ENCODE measurements at regions not wholly inside any gene's neighbourhood (a gene's known extent, or its start where the extent isn't known, plus 50 kb on each side); places are given as distances from the start of the nearest gene placed in this dataset.

DNA sequence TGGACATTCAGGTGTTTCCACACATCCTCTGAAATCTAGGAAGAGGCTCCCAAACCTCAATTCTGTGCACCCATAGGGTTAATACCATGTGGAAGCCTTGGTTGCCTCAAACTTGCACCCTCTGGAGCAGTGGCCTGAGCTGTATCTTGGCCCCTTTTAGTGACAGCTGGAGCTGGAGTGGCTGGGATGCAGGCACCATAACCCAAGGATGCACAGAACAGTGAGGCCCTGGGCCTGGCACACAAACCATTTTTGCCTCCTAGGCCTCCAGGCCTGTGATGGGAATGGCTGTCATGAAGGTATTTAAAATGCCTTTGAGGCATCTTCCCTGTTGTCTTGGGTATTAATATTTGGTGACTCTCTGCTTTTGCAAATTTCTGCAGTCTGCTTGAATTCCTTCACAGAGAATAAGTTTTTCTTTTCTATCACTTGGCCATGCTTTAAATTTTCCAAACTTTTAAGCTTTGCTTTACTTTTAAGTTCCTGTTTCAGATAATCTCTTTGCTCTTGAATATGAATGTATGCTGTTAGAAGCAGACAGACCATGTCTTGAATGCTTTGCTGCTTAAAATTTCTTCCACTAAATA, 1594.5 kb upstream of the PCDH20 start:
- Histone ChIP-seq H3K4me2 (ENCODE audit: low read depth, low read length, poor library complexity, severe bottlenecking) (no peak overlapping the region), H3K9me3 (ENCODE audit: insufficient read depth, low read depth, low read length) (peaks cover 19% of the 10 kb centered on the region; the same call in 1 of the 2 replicates)
- TF ChIP-seq EZH2phosphoT487 (IDR thresholded peaks at IDR 0.05; ENCODE audit: borderline replicate concordance) = no peak
- TF ChIP-seq, protein P1, sequence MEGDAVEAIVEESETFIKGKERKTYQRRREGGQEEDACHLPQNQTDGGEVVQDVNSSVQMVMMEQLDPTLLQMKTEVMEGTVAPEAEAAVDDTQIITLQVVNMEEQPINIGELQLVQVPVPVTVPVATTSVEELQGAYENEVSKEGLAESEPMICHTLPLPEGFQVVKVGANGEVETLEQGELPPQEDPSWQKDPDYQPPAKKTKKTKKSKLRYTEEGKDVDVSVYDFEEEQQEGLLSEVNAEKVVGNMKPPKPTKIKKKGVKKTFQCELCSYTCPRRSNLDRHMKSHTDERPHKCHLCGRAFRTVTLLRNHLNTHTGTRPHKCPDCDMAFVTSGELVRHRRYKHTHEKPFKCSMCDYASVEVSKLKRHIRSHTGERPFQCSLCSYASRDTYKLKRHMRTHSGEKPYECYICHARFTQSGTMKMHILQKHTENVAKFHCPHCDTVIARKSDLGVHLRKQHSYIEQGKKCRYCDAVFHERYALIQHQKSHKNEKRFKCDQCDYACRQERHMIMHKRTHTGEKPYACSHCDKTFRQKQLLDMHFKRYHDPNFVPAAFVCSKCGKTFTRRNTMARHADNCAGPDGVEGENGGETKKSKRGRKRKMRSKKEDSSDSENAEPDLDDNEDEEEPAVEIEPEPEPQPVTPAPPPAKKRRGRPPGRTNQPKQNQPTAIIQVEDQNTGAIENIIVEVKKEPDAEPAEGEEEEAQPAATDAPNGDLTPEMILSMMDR (conservative IDR thresholded peaks at IDR 0.05; ENCODE audit: low read length) = no peak

DNA sequence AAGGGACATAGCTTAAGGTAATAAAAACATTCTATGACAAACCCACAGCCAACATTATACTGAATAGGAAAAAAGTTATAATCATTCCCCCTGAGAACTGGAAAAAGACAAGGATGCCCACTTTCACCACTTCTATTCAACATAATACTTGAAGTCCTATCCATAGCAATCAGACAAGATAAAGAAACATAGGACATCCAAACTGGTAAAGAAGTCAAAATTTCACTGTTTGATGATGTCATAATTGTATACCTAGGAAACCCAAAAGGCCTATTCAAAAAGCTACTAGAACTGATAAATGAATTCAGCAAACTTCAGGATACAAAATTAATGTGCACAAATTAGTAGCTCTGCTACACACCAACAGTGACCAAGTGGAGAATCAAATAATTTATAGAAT, 1590.0 kb upstream of the PCDH20 start:
- no peak overlapping the region for H3K9ac ChIP-seq (ENCODE audit: low read depth, low read length, poor library complexity, severe bottlenecking)
- H3K79me2 ChIP-seq (ENCODE audit: insufficient read depth, low read length) = no peaks in the 10 kb centered on the region
- H3K9me3 ChIP-seq (ENCODE audit: insufficient read depth, low read depth, low read length) = peaks cover 19% of the 10 kb centered on the region; the same call in 1 of the 2 replicates
- no peaks in the 10 kb centered on the region for H3K4me1 ChIP-seq (ENCODE audit: insufficient read depth, low read length, poor library complexity, severe bottlenecking)
- H4K20me1 ChIP-seq (ENCODE audit: insufficient read depth, low read length, poor library complexity, severe bottlenecking) = no peaks in the 10 kb centered on the region
- H3F3A ChIP-seq (ENCODE audit: low read depth) = no peaks in the 10 kb centered on the region
- no peaks in the 10 kb centered on the region for H3K27me3 ChIP-seq (ENCODE audit: insufficient read depth, low read length, poor library complexity, severe bottlenecking)
- no peak overlapping the region for H3K4me2 ChIP-seq (ENCODE audit: low read depth, low read length, poor library complexity, severe bottlenecking)
- H2AFZ ChIP-seq (ENCODE audit: low read length) = no peak overlapping the region
- no peak for TF ChIP-seq EZH2phosphoT487 (IDR thresholded peaks at IDR 0.05; ENCODE audit: borderline replicate concordance)
- TF ChIP-seq, protein P1 (conservative IDR thresholded peaks at IDR 0.05; ENCODE audit: low read length) = no peak
- no peaks in the 10 kb centered on the region for H3K9me2 ChIP-seq (replicated peaks; ENCODE audit: low read depth, low read length)
- H3K4me3 ChIP-seq (ENCODE audit: low read length, poor library complexity, severe bottlenecking) = no peak overlapping the region
- no peaks in the 10 kb centered on the region for H3K36me3 ChIP-seq (ENCODE audit: insufficient read depth, low read length)

More for the DNA sequence above, 1594.5 kb upstream of the PCDH20 start:
- Histone ChIP-seq H3K79me2 (ENCODE audit: insufficient read depth, low read length) (no peaks in the 10 kb centered on the region), H4K20me1 (ENCODE audit: insufficient read depth, low read length, poor library complexity, severe bottlenecking) (no peaks in the 10 kb centered on the region), H2AFZ (ENCODE audit: low read length) (no peak overlapping the region), H3K4me1 (ENCODE audit: insufficient read depth, low read length, poor library complexity, severe bottlenecking) (no peaks in the 10 kb centered on the region), H3K36me3 (ENCODE audit: insufficient read depth, low read length) (no peaks in the 10 kb centered on the region), H3K9ac (ENCODE audit: low read depth, low read length, poor library complexity, severe bottlenecking) (no peak overlapping the region), H3K4me3 (ENCODE audit: low read length, poor library complexity, severe bottlenecking) (no peak overlapping the region), H3K9me2 (replicated peaks; ENCODE audit: low read depth, low read length) (no peaks in the 10 kb centered on the region), H3F3A (ENCODE audit: low read depth) (no peaks in the 10 kb centered on the region), H3K27me3 (ENCODE audit: insufficient read depth, low read length, poor library complexity, severe bottlenecking) (no peaks in the 10 kb centered on the region)

DNA sequence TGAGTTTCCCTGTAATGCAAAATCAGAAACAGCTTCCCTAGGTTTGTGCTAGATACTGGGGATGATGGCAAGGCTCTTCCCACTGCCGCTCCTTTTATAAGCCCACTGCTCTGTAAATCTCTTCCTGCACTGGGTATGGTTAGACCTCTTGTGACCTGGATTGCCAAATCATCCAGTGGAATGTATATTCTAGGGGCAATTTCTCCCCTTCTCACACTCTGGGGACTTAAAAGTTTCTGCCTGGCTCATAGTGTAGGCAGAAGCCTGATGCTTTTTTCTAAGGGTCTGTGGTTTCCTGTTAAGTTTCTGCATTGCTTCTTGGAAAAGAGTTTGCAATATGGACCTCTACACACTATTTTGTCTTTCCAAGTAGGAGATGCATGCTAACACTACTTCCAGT, 1582.0 kb upstream of the PCDH20 start:
- peaks cover 22% of the 10 kb centered on the region for H3K4me1 ChIP-seq (ENCODE audit: insufficient read depth, low read length, poor library complexity, severe bottlenecking)
- H3K9me3 ChIP-seq (ENCODE audit: insufficient read depth, low read depth, low read length) = no peaks in the 10 kb centered on the region
- peaks cover 5% of the 10 kb centered on the region; the same call in 1 of the 2 replicates for H3F3A ChIP-seq (ENCODE audit: low read depth)
- H3K4me3 ChIP-seq (ENCODE audit: low read length, poor library complexity, severe bottlenecking) = peak overlapping the region; percentile 47
- H2AFZ ChIP-seq (ENCODE audit: low read length) = no peak overlapping the region
- H4K20me1 ChIP-seq (ENCODE audit: insufficient read depth, low read length, poor library complexity, severe bottlenecking) = no peaks in the 10 kb centered on the region
- peak overlapping the region; percentile 14 for H3K9ac ChIP-seq (ENCODE audit: low read depth, low read length, poor library complexity, severe bottlenecking)
- TF ChIP-seq, protein P1 (conservative IDR thresholded peaks at IDR 0.05; ENCODE audit: low read length) = no peak
- TF ChIP-seq EZH2phosphoT487 (IDR thresholded peaks at IDR 0.05; ENCODE audit: borderline replicate concordance) = no peak
- no peaks in the 10 kb centered on the region for H3K9me2 ChIP-seq (replicated peaks; ENCODE audit: low read depth, low read length)
- H3K4me2 ChIP-seq (ENCODE audit: low read depth, low read length, poor library complexity, severe bottlenecking) = peak overlapping the region; percentile 67
- H3K27me3 ChIP-seq (ENCODE audit: insufficient read depth, low read length, poor library complexity, severe bottlenecking) = no peaks in the 10 kb centered on the region
- no peaks in the 10 kb centered on the region for H3K36me3 ChIP-seq (ENCODE audit: insufficient read depth, low read length)
- H3K79me2 ChIP-seq (ENCODE audit: insufficient read depth, low read length) = no peaks in the 10 kb centered on the region

Measured in Loucy (cell line).